WTC11 (cell line): ENCODE measurements at regions not wholly inside any gene's neighbourhood (a gene's known extent, or its start where the extent isn't known, plus 50 kb on each side); places are given as distances from the start of the nearest gene placed in this dataset.

Experiments
- ATAC-seq: fragments of 200-7000 bp; cut with Tn5 transposase; 2 replicates; pipeline ENCODE4 v1.10.0; 2021; ENCODE audit warnings: mild to moderate bottlenecking, moderate library complexity
- CTCF ChIA-PET: fragments of 300-600 bp; sonication (Branson Sonifier 250); formaldehyde crosslinking; loops from one replicate; lab custom pipeline; 2021; ENCODE audit warnings: antibody characterized with exemption; lab: Charles Lee
- POLR2A ChIA-PET: fragments of 350-600 bp; sonication (Branson Sonifier 250); formaldehyde crosslinking; loops from one replicate; lab custom pipeline; 2021; ENCODE audit warnings: antibody characterized with exemption; lab: Charles Lee
- DNase-seq: peaks from one replicate; pipeline ENCODE4 v3.0.0; 2021; ENCODE audit warnings: low spot score
- H3K27ac Mint-ChIP-seq: 2 replicates; pipeline ENCODE4 v1.8.0; 2021; ENCODE audit warnings: mixed read lengths
- H3K27me3 Mint-ChIP-seq: 2 replicates; pipeline ENCODE4 v1.8.0; 2021; ENCODE audit warnings: low read depth, mild to moderate bottlenecking, moderate library complexity, mixed read lengths
- H3K36me3 Mint-ChIP-seq: 2 replicates; pipeline ENCODE4 v1.8.0; 2021; ENCODE audit warnings: mixed read lengths
- H3K4me1 Mint-ChIP-seq: 2 replicates; pipeline ENCODE4 v1.8.0; 2022; ENCODE audit warnings: mixed read lengths
- H3K4me3 Mint-ChIP-seq: 2 replicates; pipeline ENCODE4 v1.8.0; 2021; ENCODE audit warnings: mild to moderate bottlenecking, moderate library complexity, mixed read lengths
- H3K9me3 Mint-ChIP-seq: 2 replicates; pipeline ENCODE4 v1.8.0; 2021; ENCODE audit warnings: mixed read lengths
- ATF1 ChIP-seq: sonication (generic); formaldehyde crosslinking; IDR thresholded peaks from 2 replicates; pipeline ENCODE4 v1.8.1; 2023; ENCODE audit warnings: mild to moderate bottlenecking, moderate library complexity, missing genetic modification reagents
- ATF2 ChIP-seq: sonication (generic); formaldehyde crosslinking; IDR thresholded peaks from 2 replicates; pipeline ENCODE4 v1.8.1; 2022; ENCODE audit warnings: low read depth, missing genetic modification reagents, borderline replicate concordance
- ATF3 ChIP-seq: sonication (generic); formaldehyde crosslinking; conservative IDR thresholded peaks from 2 replicates; pipeline ENCODE4 v1.8.1; 2022; ENCODE audit warnings: mild to moderate bottlenecking, missing genetic modification reagents
- ATF6 ChIP-seq: sonication (generic); formaldehyde crosslinking; IDR thresholded peaks from 2 replicates; pipeline ENCODE4 v1.8.1; 2023; ENCODE audit warnings: mild to moderate bottlenecking, missing genetic modification reagents
- EMX1 ChIP-seq: fragments of 250-450 bp; sonication (Bioruptor Pico); IDR thresholded peaks from 2 replicates; pipeline ENCODE4 v1.8.0; 2021; ENCODE audit warnings: mild to moderate bottlenecking
- ERG ChIP-seq: fragments of 250-450 bp; sonication (Bioruptor Pico); IDR thresholded peaks from 2 replicates; pipeline ENCODE4 v1.8.0; 2021; ENCODE audit warnings: mild to moderate bottlenecking
- FOXP4 ChIP-seq: sonication (generic); formaldehyde crosslinking; IDR thresholded peaks from 2 replicates; pipeline ENCODE4 v1.8.0; 2022; ENCODE audit warnings: mild to moderate bottlenecking, missing genetic modification reagents
- JAZF1 ChIP-seq: fragments of 250-450 bp; sonication (Bioruptor Pico); IDR thresholded peaks from 2 replicates; pipeline ENCODE4 v1.9.0; 2021; ENCODE audit warnings: moderate library complexity, mild to moderate bottlenecking, inconsistent platforms
- NFYB ChIP-seq: sonication (generic); formaldehyde crosslinking; conservative IDR thresholded peaks from 2 replicates; pipeline ENCODE4 v1.8.0; 2022; ENCODE audit warnings: low read depth, missing genetic modification reagents
- NR1H2 ChIP-seq: sonication (generic); formaldehyde crosslinking; IDR thresholded peaks from 2 replicates; pipeline ENCODE4 v1.9.0; 2021; ENCODE audit warnings: mild to moderate bottlenecking, moderate library complexity, missing genetic modification reagents
- PREB ChIP-seq: sonication (generic); formaldehyde crosslinking; IDR thresholded peaks from 2 replicates; pipeline ENCODE4 v1.8.1; 2022; ENCODE audit warnings: mild to moderate bottlenecking, missing genetic modification reagents, moderate library complexity, borderline replicate concordance
- SMAD4 ChIP-seq: sonication (generic); formaldehyde crosslinking; IDR thresholded peaks from 2 replicates; pipeline ENCODE4 v1.8.0; 2022; ENCODE audit warnings: mild to moderate bottlenecking, missing genetic modification reagents
- TP53 ChIP-seq: sonication (generic); formaldehyde crosslinking; IDR thresholded peaks from 2 replicates; pipeline ENCODE4 v1.8.1; 2023; ENCODE audit warnings: mild to moderate bottlenecking, missing genetic modification reagents
- ZNF219 ChIP-seq: sonication (generic); formaldehyde crosslinking; IDR thresholded peaks from 2 replicates; pipeline ENCODE4 v1.8.0; 2023; ENCODE audit warnings: missing genetic modification reagents, mild to moderate bottlenecking, borderline replicate concordance
- ZNF232 ChIP-seq: sonication (generic); formaldehyde crosslinking; IDR thresholded peaks from 2 replicates; pipeline ENCODE4 v1.8.0; 2022; ENCODE audit warnings: mild to moderate bottlenecking, missing genetic modification reagents
- ZNF281 ChIP-seq: sonication (generic); formaldehyde crosslinking; IDR thresholded peaks from 2 replicates; pipeline ENCODE4 v1.8.0; 2023; ENCODE audit warnings: mild to moderate bottlenecking, missing genetic modification reagents
- ZNF423 ChIP-seq: fragments of 250-450 bp; sonication (Bioruptor Pico); IDR thresholded peaks from 2 replicates; pipeline ENCODE4 v2.1.2; 2022; ENCODE audit warnings: mild to moderate bottlenecking, moderate library complexity
- ZNF532 ChIP-seq: fragments of 250-450 bp; sonication (Bioruptor Pico); IDR thresholded peaks from 2 replicates; pipeline ENCODE4 v1.9.0; 2021; ENCODE audit warnings: mild to moderate bottlenecking, borderline replicate concordance

GRCh38 chr1:182207300-182207699 lies 145.8 kb upstream of the ZNF648 start:
- Mint-ChIP-seq H3K36me3 (no peaks in the 10 kb centered on the region), H3K4me1 (peaks cover 22% of the 10 kb centered on the region), H3K27me3 (no peaks in the 10 kb centered on the region), H3K9me3 (no peaks in the 10 kb centered on the region), H3K27ac (no peak overlapping the region), H3K4me3 (no peak overlapping the region)
- TF ChIP-seq ZNF423, result no peak
- TF ChIP-seq ATF6 (CRISPR knock-in tag), result no peak
- TF ChIP-seq JAZF1 (CRISPR knock-in tag), result no peak
- no peak for TF ChIP-seq ZNF281 (CRISPR knock-in tag)
- TF ChIP-seq ZNF219 (CRISPR knock-in tag), result no peak
- no peak for TF ChIP-seq ZNF532
- no peak for TF ChIP-seq ERG
- TF ChIP-seq NR1H2 (CRISPR knock-in tag), result no peak
- TF ChIP-seq ZNF232 (CRISPR knock-in tag), result no peak
- TF ChIP-seq ATF1 (CRISPR knock-in tag), result no peak
- TF ChIP-seq ATF2 (CRISPR knock-in tag), result no peak
- TF ChIP-seq FOXP4 (CRISPR knock-in tag), result no peak
- no peak for TF ChIP-seq TP53 (CRISPR knock-in tag)
- TF ChIP-seq NFYB, result no peak
- TF ChIP-seq SMAD4, result no peak
- TF ChIP-seq EMX1 (CRISPR knock-in tag), result no peak
- TF ChIP-seq PREB, result no peak
- TF ChIP-seq ATF3, result no peak
- CTCF ChIA-PET, result interaction anchor here (1.7 kb wide), 1 partner anchor 9 kb away, joined by 7 read pairs; no protein-coding TSS in a partner anchor
- no peak for DNase-seq
- POLR2A ChIA-PET, result no interaction called here
- no peak for ATAC-seq
